HepG2 (cell line): ENCODE measurements at regions not wholly inside any gene's neighbourhood (a gene's known extent, or its start where the extent isn't known, plus 50 kb on each side); places are given as distances from the start of the nearest gene placed in this dataset.

Experiments
- ATAC-seq: fragments of 200-7000 bp; cut with Tn5 transposase; 3 replicates; pipeline ENCODE4 v1.9.1; 2020; ENCODE audit warnings: mild to moderate bottlenecking, moderate library complexity
- BruUV-seq: library from RNA; stranded (reverse); fragments of 400-500 nt; replicated peaks from 2 replicates; lab custom pipeline; 2021; lab: Mats Ljungman, UMichigan
- CTCF ChIA-PET: fragments of 300-600 bp; formaldehyde crosslinking; extraction: SDS; loops from one replicate; lab custom pipeline; 2021; ENCODE audit warnings: low total read pairs, inconsistent platforms, low intra/inter-chr PET ratio; lab: Yijun Ruan, JAX
- POLR2A ChIA-PET: fragments of 350-600 bp; sonication (Branson Sonifier 250); formaldehyde crosslinking; loops from one replicate; lab custom pipeline; 2020; ENCODE audit warnings: antibody characterized with exemption, inconsistent platforms; lab: Yijun Ruan, JAX
- DNase-seq: peaks from one replicate; pipeline ENCODE4 v3.0.0-alpha.2; 2015; ENCODE audit warnings: low spot score
- FAIRE-seq: peaks from 3 replicates; lab custom pipeline; 2011; peaks lifted over from hg19 to GRCh38; lab: Jason Lieb, UNC
- H2AFZ ChIP-seq: one replicate; pipeline ENCODE4 v1.6.1; 2011; ENCODE audit warnings: low read length, inconsistent platforms
- H3K27ac ChIP-seq: fragments of 300-600 bp; 3 replicates; pipeline ENCODE4 v1.8.0; 2011; ENCODE audit warnings: mixed run types, mild to moderate bottlenecking, mixed read lengths, low read length, inconsistent platforms; ENCODE audit not compliant: insufficient read depth; ENCODE audit errors: extremely low read length
- H3K27me3 ChIP-seq, 2 experiments: fragments of 200-600 bp in 1 of 2; 2 replicates in 1 of 2; 3 replicates in 1 of 2; pipeline versions ENCODE4 v1.6.0 to v1.8.0; 2011; ENCODE audit warnings: low read length in 2 of 2, mild to moderate bottlenecking in 2 of 2, moderate library complexity in 2 of 2, inconsistent platforms in 1 of 2; ENCODE audit not compliant: insufficient read depth in 2 of 2, control insufficient read depth in 1 of 2
- H3K36me3 ChIP-seq, 2 experiments: fragments of 200-600 bp in 1 of 2; replicated peaks in 1 of 2; 2 replicates in 1 of 2; 3 replicates in 1 of 2; pipeline versions ENCODE4 v1.5.1 to v1.8.0; 2011; ENCODE audit warnings: low read length in 2 of 2, inconsistent platforms in 1 of 2; ENCODE audit not compliant: insufficient read depth in 2 of 2, control insufficient read depth in 1 of 2
- H3K4me1 ChIP-seq: 2 replicates; pipeline ENCODE4 v1.5.1; 2012; ENCODE audit warnings: low read length, inconsistent platforms; ENCODE audit not compliant: insufficient read depth
- H3K4me2 ChIP-seq: 2 replicates; pipeline ENCODE4 v1.6.0; 2011; ENCODE audit warnings: low read depth, low read length, inconsistent platforms
- H3K4me3 ChIP-seq, 3 experiments: fragments of 200-600 bp in 1 of 3; sonication (generic), shearing (Covaris generic) in 1 of 3; replicated peaks in 1 of 3; 2 replicates each; pipeline ENCODE4 v1.5.1; 2011 to 2016; ENCODE audit warnings: low read length in 3 of 3, inconsistent platforms in 2 of 3, low read depth in 2 of 3, mild to moderate bottlenecking in 2 of 3, control low read depth in 1 of 3, mixed read lengths in 1 of 3; ENCODE audit not compliant: insufficient read depth in 1 of 3
- H3K79me2 ChIP-seq: one replicate; pipeline ENCODE4 v1.6.1; 2011; ENCODE audit warnings: low read length, inconsistent platforms; ENCODE audit not compliant: insufficient read depth
- H3K9ac ChIP-seq: 2 replicates; pipeline ENCODE4 v1.6.0; 2011; ENCODE audit warnings: mild to moderate bottlenecking, low read depth, low read length, inconsistent platforms; ENCODE audit not compliant: insufficient read depth
- H3K9me3 ChIP-seq: 2 replicates; pipeline ENCODE4 v1.5.1; 2012; ENCODE audit warnings: mild to moderate bottlenecking, low read length
- H4K20me1 ChIP-seq: 2 replicates; pipeline ENCODE4 v1.6.0; 2011; ENCODE audit warnings: inconsistent platforms, mild to moderate bottlenecking, low read length, moderate library complexity; ENCODE audit not compliant: insufficient read depth
- ADNP ChIP-seq: sonication (generic); formaldehyde crosslinking; IDR thresholded peaks from 2 replicates; pipeline ENCODE4 v1.4.0; 2020; ENCODE audit warnings: missing genetic modification reagents
- AGO2 ChIP-seq: fragments of 200-400 bp; formaldehyde crosslinking; optimal IDR thresholded peaks from 2 replicates; pipeline ENCODE3; 2017; ENCODE audit warnings: mild to moderate bottlenecking, low read depth, low read length, moderate library complexity
- BCL6 ChIP-seq: IDR thresholded peaks from 2 replicates; pipeline ENCODE4 v1.6.1; 2016; ENCODE audit warnings: missing genetic modification reagents, missing compliant biosample characterization
- DMAP1 ChIP-seq: IDR thresholded peaks from 2 replicates; pipeline ENCODE4 v1.6.1; 2016
- KDM6A ChIP-seq: IDR thresholded peaks from 2 replicates; pipeline ENCODE4 v1.6.1; 2016; ENCODE audit warnings: low read depth
- NRL ChIP-seq: sonication (generic); formaldehyde crosslinking; IDR thresholded peaks from 2 replicates; pipeline ENCODE4 v1.5.0; 2020; ENCODE audit warnings: missing genetic modification reagents, mild to moderate bottlenecking, moderate library complexity, borderline replicate concordance
- SP2 ChIP-seq: sonication (generic); formaldehyde crosslinking; IDR thresholded peaks from 2 replicates; pipeline ENCODE4 v1.5.1; 2020; ENCODE audit warnings: mild to moderate bottlenecking, missing genetic modification reagents
- ZFP36L1 ChIP-seq: sonication (generic); formaldehyde crosslinking; IDR thresholded peaks from 2 replicates; pipeline ENCODE4 v1.8.0; 2022; ENCODE audit warnings: mild to moderate bottlenecking, missing genetic modification reagents, moderate library complexity
- ZNF282 ChIP-seq: fragments of 450-650 bp; IDR thresholded peaks from 2 replicates; pipeline ENCODE4 v1.6.1; 2018; ENCODE audit not compliant: partially characterized antibody
- ZNF430 ChIP-seq: sonication (generic); formaldehyde crosslinking; IDR thresholded peaks from 2 replicates; pipeline ENCODE4 v1.9.0; 2021; ENCODE audit warnings: mild to moderate bottlenecking, missing genetic modification reagents
- ZNF816 ChIP-seq: sonication (generic); formaldehyde crosslinking; IDR thresholded peaks from 2 replicates; pipeline ENCODE4 v1.8.0; 2022; ENCODE audit warnings: missing genetic modification reagents, mild to moderate bottlenecking, borderline replicate concordance
- ZSCAN31 ChIP-seq: sonication (generic); formaldehyde crosslinking; IDR thresholded peaks from 2 replicates; pipeline ENCODE4 v1.5.0; 2020; ENCODE audit warnings: low read depth, mild to moderate bottlenecking, missing genetic modification reagents
- WGBS: methylation state at CpG from one replicate; pipeline ENCODE4 v1.1.6; 2017; ENCODE audit warnings: low lambda C conversion rate; 5-methylcytosine and 5-hydroxymethylcytosine counted together
- in situ Hi-C: cut with HindIII; loops from 2 replicates; pipeline ENCODE4 v1.10.0; 2017; ENCODE audit warnings: low pct_unique_long_range_greater_than_20kb; ENCODE audit not compliant: extremely low pct_ligation_motif_present
- intact Hi-C: fragments of 100-400 bp; cut with micrococcal nuclease; formaldehyde crosslinking; loops from one replicate; pipeline ENCODE4 v1.10.0; 2022; ENCODE audit not compliant: unreplicated experiment
- TF ChIP-seq, protein P1 (sequence below): sonication (generic); formaldehyde crosslinking; IDR thresholded peaks from 2 replicates; pipeline ENCODE4 v1.4.0; 2020; ENCODE audit warnings: mild to moderate bottlenecking, missing genetic modification reagents
- TF ChIP-seq, protein P2 (sequence below): sonication (generic); formaldehyde crosslinking; IDR thresholded peaks from 2 replicates; pipeline ENCODE4 v1.4.0; 2020; ENCODE audit warnings: mild to moderate bottlenecking, missing genetic modification reagents, borderline replicate concordance

DNA sequence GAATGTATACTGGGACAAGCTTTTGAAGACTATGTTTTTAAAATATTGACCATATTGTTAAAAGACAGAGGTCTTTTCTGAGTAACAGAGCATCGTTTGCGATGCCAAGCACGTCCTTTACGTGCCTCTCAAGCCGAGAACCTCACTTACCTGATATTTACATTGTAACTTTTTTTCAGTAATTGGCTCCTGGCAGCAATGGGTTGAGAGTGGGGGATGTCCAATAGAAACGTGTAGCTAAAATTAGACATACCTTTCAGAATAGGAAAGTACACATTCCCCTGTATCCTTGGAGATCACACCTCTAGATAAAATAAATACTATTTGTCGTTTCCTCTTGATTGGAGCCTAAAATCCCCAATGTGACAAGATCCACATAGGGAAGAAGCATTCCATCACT, 222.2 kb upstream of the RGS6 start:
- H3K36me3 ChIP-seq: peaks cover 4 to 19% of the 10 kb centered on the region in 2 experiments; a peak in 3 of 5 replicates
- intact Hi-C loops: no loop called here
- FAIRE-seq: no peak
- H4K20me1 ChIP-seq: no peaks in the 10 kb centered on the region
- H3K27me3 ChIP-seq: no peaks in the 10 kb centered on the region
- no peak overlapping the region for H3K4me2 ChIP-seq
- in situ Hi-C loops: no loop called here
- POLR2A ChIA-PET: no interaction called here
- no peak overlapping the region for H3K4me3 ChIP-seq
- ATAC-seq: no peak
- no peaks in the 10 kb centered on the region for H3K9me3 ChIP-seq
- no peaks in the 10 kb centered on the region for H3K4me1 ChIP-seq
- no peaks in the 10 kb centered on the region for H3K79me2 ChIP-seq
- 84% methylated on average over 7 of the region's 7 CpGs for WGBS
- no peak overlapping the region for H2AFZ ChIP-seq
- TF ChIP-seq ZNF816 (CRISPR knock-in tag): no peak
- TF ChIP-seq, all 625 proteins: peak for 0
- CTCF ChIA-PET: no interaction called here
- Histone ChIP-seq H3K9ac (no peak overlapping the region), H3K27ac (no peak overlapping the region)
- DNase-seq: no peak
- BruUV-seq: no TSS peak

DNA sequence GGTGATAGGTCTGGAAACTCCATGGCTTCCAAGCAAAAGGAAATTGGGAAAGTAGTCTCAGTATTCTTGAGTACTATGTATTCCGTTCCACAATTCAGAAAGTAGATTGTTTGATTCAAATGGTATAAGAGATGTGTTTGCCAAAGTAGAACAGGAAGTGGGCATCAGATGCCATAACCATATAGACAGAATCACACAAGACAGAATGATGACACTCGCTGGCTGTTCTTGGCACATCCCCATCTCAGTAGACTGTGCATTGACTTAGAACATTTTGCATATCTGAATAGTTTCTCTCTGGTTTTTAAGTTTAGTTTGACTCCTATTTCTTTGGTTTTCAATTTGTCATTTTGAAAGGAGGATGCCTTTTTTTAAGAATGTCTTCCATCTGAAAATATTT, 221.1 kb upstream of the RGS6 start:
- intact Hi-C loops (no loop called here), in situ Hi-C loops (no loop called here)
- no peaks in the 10 kb centered on the region for H3K79me2 ChIP-seq
- FAIRE-seq: no peak
- no peak overlapping the region for H3K4me2 ChIP-seq
- no peak overlapping the region for H3K4me3 ChIP-seq
- ChIA-PET CTCF (no interaction called here), POLR2A (no interaction called here)
- BruUV-seq: no TSS peak
- WGBS: 100% methylated on average over 2 of the region's 2 CpGs
- no peaks in the 10 kb centered on the region for H3K4me1 ChIP-seq
- no peak overlapping the region for H2AFZ ChIP-seq
- H3K27me3 ChIP-seq: no peaks in the 10 kb centered on the region
- no peak for ATAC-seq
- H4K20me1 ChIP-seq: no peaks in the 10 kb centered on the region
- no peak overlapping the region for H3K9ac ChIP-seq
- peaks cover 4 to 13% of the 10 kb centered on the region in 2 experiments; a peak in 2 of 5 replicates for H3K36me3 ChIP-seq
- H3K9me3 ChIP-seq: no peaks in the 10 kb centered on the region
- H3K27ac ChIP-seq: no peak overlapping the region
- no peak for DNase-seq
- TF ChIP-seq ZFP36L1 (CRISPR knock-in tag): no peak
- TF ChIP-seq KDM6A (CRISPR knock-in tag): no peak
- TF ChIP-seq ZNF282: no peak
- TF ChIP-seq DMAP1 (CRISPR knock-in tag): no peak
- no peak for TF ChIP-seq AGO2
- TF ChIP-seq NRL (CRISPR knock-in tag): no peak
- no peak for TF ChIP-seq ZNF430 (CRISPR knock-in tag)
- no peak for TF ChIP-seq SP2 (CRISPR knock-in tag)
- TF ChIP-seq, protein P1, sequence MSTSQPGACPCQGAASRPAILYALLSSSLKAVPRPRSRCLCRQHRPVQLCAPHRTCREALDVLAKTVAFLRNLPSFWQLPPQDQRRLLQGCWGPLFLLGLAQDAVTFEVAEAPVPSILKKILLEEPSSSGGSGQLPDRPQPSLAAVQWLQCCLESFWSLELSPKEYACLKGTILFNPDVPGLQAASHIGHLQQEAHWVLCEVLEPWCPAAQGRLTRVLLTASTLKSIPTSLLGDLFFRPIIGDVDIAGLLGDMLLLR (CRISPR knock-in tag): no peak
- TF ChIP-seq, protein P2, sequence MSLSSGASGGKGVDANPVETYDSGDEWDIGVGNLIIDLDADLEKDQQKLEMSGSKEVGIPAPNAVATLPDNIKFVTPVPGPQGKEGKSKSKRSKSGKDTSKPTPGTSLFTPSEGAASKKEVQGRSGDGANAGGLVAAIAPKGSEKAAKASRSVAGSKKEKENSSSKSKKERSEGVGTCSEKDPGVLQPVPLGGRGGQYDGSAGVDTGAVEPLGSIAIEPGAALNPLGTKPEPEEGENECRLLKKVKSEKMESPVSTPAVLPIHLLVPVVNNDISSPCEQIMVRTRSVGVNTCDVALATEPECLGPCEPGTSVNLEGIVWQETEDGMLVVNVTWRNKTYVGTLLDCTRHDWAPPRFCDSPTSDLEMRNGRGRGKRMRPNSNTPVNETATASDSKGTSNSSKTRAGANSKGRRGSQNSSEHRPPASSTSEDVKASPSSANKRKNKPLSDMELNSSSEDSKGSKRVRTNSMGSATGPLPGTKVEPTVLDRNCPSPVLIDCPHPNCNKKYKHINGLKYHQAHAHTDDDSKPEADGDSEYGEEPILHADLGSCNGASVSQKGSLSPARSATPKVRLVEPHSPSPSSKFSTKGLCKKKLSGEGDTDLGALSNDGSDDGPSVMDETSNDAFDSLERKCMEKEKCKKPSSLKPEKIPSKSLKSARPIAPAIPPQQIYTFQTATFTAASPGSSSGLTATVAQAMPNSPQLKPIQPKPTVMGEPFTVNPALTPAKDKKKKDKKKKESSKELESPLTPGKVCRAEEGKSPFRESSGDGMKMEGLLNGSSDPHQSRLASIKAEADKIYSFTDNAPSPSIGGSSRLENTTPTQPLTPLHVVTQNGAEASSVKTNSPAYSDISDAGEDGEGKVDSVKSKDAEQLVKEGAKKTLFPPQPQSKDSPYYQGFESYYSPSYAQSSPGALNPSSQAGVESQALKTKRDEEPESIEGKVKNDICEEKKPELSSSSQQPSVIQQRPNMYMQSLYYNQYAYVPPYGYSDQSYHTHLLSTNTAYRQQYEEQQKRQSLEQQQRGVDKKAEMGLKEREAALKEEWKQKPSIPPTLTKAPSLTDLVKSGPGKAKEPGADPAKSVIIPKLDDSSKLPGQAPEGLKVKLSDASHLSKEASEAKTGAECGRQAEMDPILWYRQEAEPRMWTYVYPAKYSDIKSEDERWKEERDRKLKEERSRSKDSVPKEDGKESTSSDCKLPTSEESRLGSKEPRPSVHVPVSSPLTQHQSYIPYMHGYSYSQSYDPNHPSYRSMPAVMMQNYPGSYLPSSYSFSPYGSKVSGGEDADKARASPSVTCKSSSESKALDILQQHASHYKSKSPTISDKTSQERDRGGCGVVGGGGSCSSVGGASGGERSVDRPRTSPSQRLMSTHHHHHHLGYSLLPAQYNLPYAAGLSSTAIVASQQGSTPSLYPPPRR (CRISPR knock-in tag): no peak
- TF ChIP-seq ADNP (CRISPR knock-in tag): no peak
- no peak for TF ChIP-seq ZSCAN31
- no peak for TF ChIP-seq BCL6 (CRISPR knock-in tag)
